ENCODE measurements at regions not wholly inside any gene's neighbourhood (a gene's known extent, or its start where the extent isn't known, plus 50 kb on each side); places are given as distances from the start of the nearest gene placed in this dataset.

DNA sequence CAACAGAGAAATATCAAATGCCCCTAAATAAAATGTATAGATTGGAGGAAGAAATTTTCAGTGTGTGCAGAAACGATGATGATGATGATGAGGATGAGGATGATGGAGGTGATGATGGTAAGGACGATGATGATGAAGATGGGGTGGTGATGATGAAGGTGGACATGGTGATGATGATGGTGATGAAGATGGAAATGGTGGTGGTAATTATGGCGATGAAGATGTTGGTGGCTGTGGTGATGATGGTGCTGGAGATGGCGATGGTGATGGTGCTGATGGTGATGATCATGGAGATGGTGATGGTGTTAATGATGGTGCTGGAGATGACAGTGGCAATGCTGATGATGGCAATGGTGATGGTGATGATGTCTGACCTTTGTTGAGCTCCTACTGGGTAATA, 141.2 kb downstream of the DHX35 start:
- Histone ChIP-seq H4K20me1 (ENCODE audit: insufficient read depth, poor library complexity, severe bottlenecking) (no peaks in the 10 kb centered on the region), H3K36me3 (replicated peaks; ENCODE audit: insufficient read depth, low read depth) (no peaks in the 10 kb centered on the region), H2AFZ (no peak overlapping the region), H3K79me2 (no peaks in the 10 kb centered on the region), H3K9me3 (ENCODE audit: low read depth) (no peaks in the 10 kb centered on the region), H3K9me2 (replicated peaks; ENCODE audit: insufficient read depth) (no peaks in the 10 kb centered on the region), H3K4me1 (ENCODE audit: insufficient read depth) (no peaks in the 10 kb centered on the region), H3K27me3 (peaks cover 7% of the 10 kb centered on the region), H3K4me2 (no peak overlapping the region), H3K27ac (no peak overlapping the region), H3K4me3 (no peak overlapping the region)
- no peak for DNase-seq (ENCODE audit: low spot score)
- TF ChIP-seq EZH2 (IDR thresholded peaks at IDR 0.05; ENCODE audit: borderline replicate concordance) (no peak), EZH2phosphoT487 (IDR thresholded peaks at IDR 0.05; ENCODE audit: low read depth, severe bottlenecking, unreplicated experiment) (no peak)
- TF ChIP-seq, protein P1, sequence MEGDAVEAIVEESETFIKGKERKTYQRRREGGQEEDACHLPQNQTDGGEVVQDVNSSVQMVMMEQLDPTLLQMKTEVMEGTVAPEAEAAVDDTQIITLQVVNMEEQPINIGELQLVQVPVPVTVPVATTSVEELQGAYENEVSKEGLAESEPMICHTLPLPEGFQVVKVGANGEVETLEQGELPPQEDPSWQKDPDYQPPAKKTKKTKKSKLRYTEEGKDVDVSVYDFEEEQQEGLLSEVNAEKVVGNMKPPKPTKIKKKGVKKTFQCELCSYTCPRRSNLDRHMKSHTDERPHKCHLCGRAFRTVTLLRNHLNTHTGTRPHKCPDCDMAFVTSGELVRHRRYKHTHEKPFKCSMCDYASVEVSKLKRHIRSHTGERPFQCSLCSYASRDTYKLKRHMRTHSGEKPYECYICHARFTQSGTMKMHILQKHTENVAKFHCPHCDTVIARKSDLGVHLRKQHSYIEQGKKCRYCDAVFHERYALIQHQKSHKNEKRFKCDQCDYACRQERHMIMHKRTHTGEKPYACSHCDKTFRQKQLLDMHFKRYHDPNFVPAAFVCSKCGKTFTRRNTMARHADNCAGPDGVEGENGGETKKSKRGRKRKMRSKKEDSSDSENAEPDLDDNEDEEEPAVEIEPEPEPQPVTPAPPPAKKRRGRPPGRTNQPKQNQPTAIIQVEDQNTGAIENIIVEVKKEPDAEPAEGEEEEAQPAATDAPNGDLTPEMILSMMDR (IDR thresholded peaks at IDR 0.05; ENCODE audit: poor library complexity) = no peak
- WGBS (ENCODE audit: low lambda C conversion rate, missing lambda C conversion rate) = 98% methylated on average over 4 of the region's 4 CpGs

GRCh38 chr20:39101895-39102294, 139.8 kb downstream of the DHX35 start:
- DNase-seq (ENCODE audit: low spot score) = no peak
- TF ChIP-seq, protein P1 (IDR thresholded peaks at IDR 0.05; ENCODE audit: poor library complexity) = no peak
- TF ChIP-seq EZH2phosphoT487 (IDR thresholded peaks at IDR 0.05; ENCODE audit: low read depth, severe bottlenecking, unreplicated experiment) (no peak), EZH2 (IDR thresholded peaks at IDR 0.05; ENCODE audit: borderline replicate concordance) (no peak)
- Histone ChIP-seq H3K4me2 (no peak overlapping the region), H3K4me1 (ENCODE audit: insufficient read depth) (no peaks in the 10 kb centered on the region), H3K9me3 (ENCODE audit: low read depth) (no peaks in the 10 kb centered on the region), H3K27ac (no peak overlapping the region), H3K4me3 (no peak overlapping the region), H4K20me1 (ENCODE audit: insufficient read depth, poor library complexity, severe bottlenecking) (no peaks in the 10 kb centered on the region), H2AFZ (no peak overlapping the region), H3K36me3 (replicated peaks; ENCODE audit: insufficient read depth, low read depth) (no peaks in the 10 kb centered on the region), H3K27me3 (peaks cover 7% of the 10 kb centered on the region), H3K9me2 (replicated peaks; ENCODE audit: insufficient read depth) (no peaks in the 10 kb centered on the region), H3K79me2 (no peaks in the 10 kb centered on the region)
- WGBS (ENCODE audit: low lambda C conversion rate, missing lambda C conversion rate) = 94% methylated on average over 3 of the region's 3 CpGs

GRCh38 chr20:39100691-39101090, 138.5 kb downstream of the DHX35 start:
- no peaks in the 10 kb centered on the region for H3K79me2 ChIP-seq
- 55% methylated on average over 6 of the region's 6 CpGs for WGBS (ENCODE audit: low lambda C conversion rate, missing lambda C conversion rate)
- peaks cover 7% of the 10 kb centered on the region for H3K27me3 ChIP-seq
- no peaks in the 10 kb centered on the region for H3K9me3 ChIP-seq (ENCODE audit: low read depth)
- H2AFZ ChIP-seq = no peak overlapping the region
- TF ChIP-seq EZH2 (IDR thresholded peaks at IDR 0.05; ENCODE audit: borderline replicate concordance) (no peak), EZH2phosphoT487 (IDR thresholded peaks at IDR 0.05; ENCODE audit: low read depth, severe bottlenecking, unreplicated experiment) (no peak)
- TF ChIP-seq, protein P1 (IDR thresholded peaks at IDR 0.05; ENCODE audit: poor library complexity) = no peak
- H3K9me2 ChIP-seq (replicated peaks; ENCODE audit: insufficient read depth) = no peaks in the 10 kb centered on the region
- H4K20me1 ChIP-seq (ENCODE audit: insufficient read depth, poor library complexity, severe bottlenecking) = no peaks in the 10 kb centered on the region
- no peak for DNase-seq (ENCODE audit: low spot score)
- H3K4me3 ChIP-seq = no peak overlapping the region
- H3K4me1 ChIP-seq (ENCODE audit: insufficient read depth) = no peaks in the 10 kb centered on the region
- no peaks in the 10 kb centered on the region for H3K36me3 ChIP-seq (replicated peaks; ENCODE audit: insufficient read depth, low read depth)
- no peak overlapping the region for H3K27ac ChIP-seq
- no peak overlapping the region for H3K4me2 ChIP-seq

DNA sequence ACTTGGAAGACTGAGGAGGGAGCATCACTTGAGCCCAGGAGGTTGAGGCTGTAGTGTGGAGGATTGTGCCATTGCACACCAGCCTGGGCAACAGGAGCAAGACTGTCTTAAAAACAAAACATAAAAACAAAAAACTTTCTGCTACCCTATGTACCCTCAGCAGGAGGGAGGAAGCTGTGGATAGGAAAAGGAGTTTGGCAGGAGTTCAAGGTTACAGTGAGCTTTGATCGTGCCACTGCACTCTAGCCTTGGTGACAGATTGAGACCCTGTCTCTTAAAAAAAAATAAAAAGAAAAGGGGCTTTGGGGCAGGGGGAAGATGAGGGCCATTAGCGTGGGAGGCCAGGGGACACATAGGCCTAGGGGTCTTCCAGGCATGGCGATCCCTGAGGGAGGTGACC, 135.7 kb downstream of the DHX35 start:
- no peaks in the 10 kb centered on the region for H3K4me1 ChIP-seq (ENCODE audit: insufficient read depth)
- no peaks in the 10 kb centered on the region for H3K9me2 ChIP-seq (replicated peaks; ENCODE audit: insufficient read depth)
- DNase-seq (ENCODE audit: low spot score) = no peak
- H3K79me2 ChIP-seq = no peaks in the 10 kb centered on the region
- H3K27me3 ChIP-seq = peaks cover 7% of the 10 kb centered on the region
- no peaks in the 10 kb centered on the region for H4K20me1 ChIP-seq (ENCODE audit: insufficient read depth, poor library complexity, severe bottlenecking)
- H3K36me3 ChIP-seq (replicated peaks; ENCODE audit: insufficient read depth, low read depth) = no peaks in the 10 kb centered on the region
- H3K4me3 ChIP-seq = no peak overlapping the region
- WGBS (ENCODE audit: low lambda C conversion rate, missing lambda C conversion rate) = 75% methylated on average over 3 of the region's 3 CpGs
- TF ChIP-seq EZH2phosphoT487 (IDR thresholded peaks at IDR 0.05; ENCODE audit: low read depth, severe bottlenecking, unreplicated experiment) = no peak
- TF ChIP-seq EZH2 (IDR thresholded peaks at IDR 0.05; ENCODE audit: borderline replicate concordance) = no peak
- TF ChIP-seq, protein P1 (IDR thresholded peaks at IDR 0.05; ENCODE audit: poor library complexity) = no peak
- no peak overlapping the region for H3K27ac ChIP-seq
- H2AFZ ChIP-seq = no peak overlapping the region
- no peaks in the 10 kb centered on the region for H3K9me3 ChIP-seq (ENCODE audit: low read depth)
- no peak overlapping the region for H3K4me2 ChIP-seq
